HEK293T (cell line): ENCODE measurements at regions not wholly inside any gene's neighbourhood (a gene's known extent, or its start where the extent isn't known, plus 50 kb on each side); places are given as distances from the start of the nearest gene placed in this dataset.

Experiments
- CTCF ChIA-PET: fragments of 350-600 bp; formaldehyde crosslinking; extraction: SDS; loops from one replicate; lab custom pipeline; 2021; ENCODE audit warnings: antibody characterized with exemption, inconsistent platforms; lab: Yijun Ruan, JAX
- POLR2A ChIA-PET: fragments of 350-600 bp; formaldehyde crosslinking; extraction: SDS; loops from one replicate; lab custom pipeline; 2020; ENCODE audit warnings: antibody characterized with exemption, inconsistent platforms; lab: Yijun Ruan, JAX
- DNase-seq: peaks from one replicate; pipeline ENCODE4 v3.0.0; 2012; ENCODE audit warnings: mixed read lengths; ENCODE audit errors: extremely low spot score
- ARNT ChIP-seq: fragments of 450-650 bp; IDR thresholded peaks from 2 replicates; pipeline ENCODE4 v1.6.1; 2017; ENCODE audit warnings: mild to moderate bottlenecking
- BHLHE40 ChIP-seq: fragments of 450-650 bp; IDR thresholded peaks from 2 replicates; pipeline ENCODE4 v1.6.1; 2016; ENCODE audit warnings: mild to moderate bottlenecking, moderate library complexity, borderline replicate concordance
- CTBP1 ChIP-seq: fragments of 450-650 bp; IDR thresholded peaks from 2 replicates; pipeline ENCODE4 v1.6.1; 2016; ENCODE audit warnings: borderline replicate concordance
- ELF4 ChIP-seq: fragments of 450-650 bp; IDR thresholded peaks from 2 replicates; pipeline ENCODE4 v1.6.1; 2017; ENCODE audit warnings: antibody characterized with exemption
- FOXA1 ChIP-seq: fragments of 450-650 bp; IDR thresholded peaks from 2 replicates; pipeline ENCODE4 v1.6.1; 2016; ENCODE audit warnings: mild to moderate bottlenecking
- FOXK2 ChIP-seq: fragments of 450-650 bp; IDR thresholded peaks from 2 replicates; pipeline ENCODE4 v1.6.1; 2016; ENCODE audit warnings: mild to moderate bottlenecking
- FOXM1 ChIP-seq: fragments of 450-650 bp; IDR thresholded peaks from 2 replicates; pipeline ENCODE4 v1.6.1; 2017; ENCODE audit warnings: mild to moderate bottlenecking, borderline replicate concordance
- HDGF ChIP-seq: fragments of 450-650 bp; IDR thresholded peaks from 2 replicates; pipeline ENCODE4 v1.6.1; 2017; ENCODE audit warnings: antibody characterized with exemption, borderline replicate concordance
- L3MBTL2 ChIP-seq: fragments of 450-650 bp; conservative IDR thresholded peaks from 2 replicates; pipeline ENCODE4 v1.6.1; 2016; ENCODE audit warnings: mild to moderate bottlenecking
- LEF1 ChIP-seq: fragments of 450-650 bp; IDR thresholded peaks from 2 replicates; pipeline ENCODE4 v1.6.1; 2017; ENCODE audit warnings: mild to moderate bottlenecking, borderline replicate concordance
- NFRKB ChIP-seq: fragments of 450-650 bp; IDR thresholded peaks from 2 replicates; pipeline ENCODE4 v1.6.1; 2016; ENCODE audit warnings: mild to moderate bottlenecking, moderate library complexity
- SP1 ChIP-seq: fragments of 450-650 bp; IDR thresholded peaks from 2 replicates; pipeline ENCODE4 v1.6.1; 2017
- SUZ12 ChIP-seq: fragments of 450-650 bp; IDR thresholded peaks from 2 replicates; pipeline ENCODE4 v1.6.1; 2016; ENCODE audit warnings: mild to moderate bottlenecking
- TARDBP ChIP-seq: fragments of 450-650 bp; IDR thresholded peaks from 2 replicates; pipeline ENCODE4 v1.6.1; 2016
- ZNF384 ChIP-seq: fragments of 450-650 bp; IDR thresholded peaks from 2 replicates; pipeline ENCODE4 v1.6.1; 2016
- TF ChIP-seq, protein P1 (sequence below): fragments of 450-650 bp; IDR thresholded peaks from 2 replicates; pipeline ENCODE4 v1.6.1; 2016

- TF ChIP-seq SUZ12 (no peak), ARNT (no peak), ELF4 (no peak), ZNF384 (no peak), SP1 (no peak), CTBP1 (no peak), TARDBP (no peak), FOXM1 (no peak), FOXA1 (no peak), FOXK2 (no peak), LEF1 (no peak), L3MBTL2 (no peak), NFRKB (no peak), BHLHE40 (no peak), HDGF (no peak)
- TF ChIP-seq, protein P1, sequence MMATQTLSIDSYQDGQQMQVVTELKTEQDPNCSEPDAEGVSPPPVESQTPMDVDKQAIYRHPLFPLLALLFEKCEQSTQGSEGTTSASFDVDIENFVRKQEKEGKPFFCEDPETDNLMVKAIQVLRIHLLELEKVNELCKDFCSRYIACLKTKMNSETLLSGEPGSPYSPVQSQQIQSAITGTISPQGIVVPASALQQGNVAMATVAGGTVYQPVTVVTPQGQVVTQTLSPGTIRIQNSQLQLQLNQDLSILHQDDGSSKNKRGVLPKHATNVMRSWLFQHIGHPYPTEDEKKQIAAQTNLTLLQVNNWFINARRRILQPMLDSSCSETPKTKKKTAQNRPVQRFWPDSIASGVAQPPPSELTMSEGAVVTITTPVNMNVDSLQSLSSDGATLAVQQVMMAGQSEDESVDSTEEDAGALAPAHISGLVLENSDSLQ, result no peak
- no peak for DNase-seq
- CTCF ChIA-PET, result no interaction called here
- POLR2A ChIA-PET, result no interaction called here
Measured at GRCh38 chr1:103341377-103341880, 184.1 kb upstream of the RNPC3 start.

DNA sequence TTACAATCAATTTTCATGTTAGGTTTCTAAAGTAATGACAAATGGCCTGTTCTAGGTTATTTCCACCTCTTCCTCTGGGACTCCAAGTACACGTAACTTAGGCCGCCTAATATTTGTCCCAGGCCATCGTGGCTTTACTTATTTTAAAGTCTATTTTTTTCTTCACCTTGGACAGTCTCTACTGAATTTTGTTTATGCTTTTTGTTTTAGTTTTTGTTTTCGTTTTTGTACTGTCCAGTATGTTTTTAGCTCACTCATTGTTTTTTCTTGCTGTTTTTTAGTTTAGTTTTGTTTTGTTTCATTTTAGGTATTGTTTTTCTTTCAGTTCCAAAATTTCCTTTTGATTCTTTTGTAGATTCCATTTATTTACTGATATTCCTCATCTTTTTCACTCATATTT lies 187.7 kb upstream of the RNPC3 start:
- no peak for DNase-seq
- no peak for TF ChIP-seq ZNF384
- TF ChIP-seq, protein P1, result no peak
- TF ChIP-seq LEF1, result no peak
- no peak for TF ChIP-seq SP1
- no peak for TF ChIP-seq BHLHE40
- TF ChIP-seq NFRKB, result no peak
- TF ChIP-seq HDGF, result no peak
- no peak for TF ChIP-seq ARNT
- TF ChIP-seq L3MBTL2, result no peak
- no peak for TF ChIP-seq FOXM1
- TF ChIP-seq FOXK2, result no peak
- TF ChIP-seq SUZ12, result no peak
- no peak for TF ChIP-seq TARDBP
- TF ChIP-seq CTBP1, result no peak
- ChIA-PET POLR2A (no interaction called here), CTCF (no interaction called here)

GRCh38 chr1:103336408-103336807 lies 189.1 kb upstream of the RNPC3 start:
- CTCF ChIA-PET, result no interaction called here
- DNase-seq, result no peak
- TF ChIP-seq HDGF, result no peak
- no peak for TF ChIP-seq FOXK2
- TF ChIP-seq FOXA1, result no peak
- no peak for TF ChIP-seq NFRKB
- TF ChIP-seq, protein P1, result no peak
- no peak for TF ChIP-seq L3MBTL2
- TF ChIP-seq ELF4, result no peak
- no peak for TF ChIP-seq BHLHE40
- TF ChIP-seq SP1, result no peak
- TF ChIP-seq ZNF384, result no peak
- TF ChIP-seq SUZ12, result no peak
- no peak for TF ChIP-seq TARDBP
- TF ChIP-seq CTBP1, result no peak
- TF ChIP-seq ARNT, result no peak
- TF ChIP-seq LEF1, result no peak
- TF ChIP-seq FOXM1, result no peak
- POLR2A ChIA-PET, result no interaction called here

GRCh38 chr1:103333141-103333540 lies 192.4 kb upstream of the RNPC3 start:
- POLR2A ChIA-PET, result no interaction called here
- no peak for DNase-seq
- CTCF ChIA-PET, result no interaction called here
- TF ChIP-seq FOXA1 (no peak), FOXK2 (no peak), LEF1 (no peak), HDGF (no peak), ELF4 (no peak), TARDBP (no peak)
- TF ChIP-seq, protein P1, result no peak

DNA sequence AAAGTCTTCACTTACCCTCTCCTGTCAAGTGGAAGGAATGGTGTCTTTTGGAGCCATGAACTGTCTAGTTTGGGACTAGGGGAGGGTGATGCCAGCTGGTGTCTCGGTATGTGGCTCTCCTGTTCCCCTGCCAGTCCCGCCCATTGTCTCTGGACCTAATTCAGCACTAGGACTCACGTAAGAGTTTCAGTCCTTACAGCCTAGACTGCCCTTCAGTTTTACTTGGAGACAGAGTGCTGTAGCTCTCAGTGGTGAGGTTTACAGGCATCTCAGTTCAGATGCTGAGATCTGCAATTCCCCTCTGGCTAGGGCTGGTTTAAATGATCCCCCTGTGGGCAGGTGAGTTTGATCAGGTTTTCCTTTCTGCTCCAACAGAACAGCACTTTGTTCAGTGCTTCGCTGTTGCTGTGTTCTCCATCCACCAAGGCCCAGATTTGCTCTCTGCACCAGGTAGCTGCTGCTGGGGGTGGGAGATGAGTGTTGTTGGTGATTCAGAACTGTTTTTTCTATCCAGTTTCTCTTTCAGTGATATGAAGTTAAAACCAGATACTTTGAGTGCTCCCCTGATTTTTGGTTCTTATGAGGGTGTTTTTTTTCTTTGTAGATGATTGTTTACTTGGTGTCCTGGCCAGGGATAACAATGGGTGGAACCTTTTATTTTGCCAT lies 198.3 kb upstream of the RNPC3 start:
- no peak for DNase-seq
- TF ChIP-seq NFRKB (no peak), SP1 (no peak), BHLHE40 (no peak), FOXM1 (no peak), CTBP1 (no peak), LEF1 (no peak), ZNF384 (no peak), L3MBTL2 (no peak), FOXK2 (no peak), HDGF (no peak), ELF4 (no peak), FOXA1 (no peak), TARDBP (no peak), SUZ12 (no peak), ARNT (no peak)
- TF ChIP-seq, protein P1, result no peak
- POLR2A ChIA-PET, result no interaction called here
- CTCF ChIA-PET, result no interaction called here
